Peyer's patch (tissue), 4 donors: ENCODE measurements at regions not wholly inside any gene's neighbourhood (a gene's known extent, or its start where the extent isn't known, plus 50 kb on each side); places are given as distances from the start of the nearest gene placed in this dataset.

Source experiments
- DNase-seq, 3 donors: peaks; one replicate each; pipeline ENCODE4 v3.0.0-alpha.2; 2017 to 2019
- H3K27ac ChIP-seq, 4 donors: fragments of 200-600 bp; sonication (generic); one replicate each; pipeline ENCODE4 v1.5.1; 2016 to 2019
- H3K27me3 ChIP-seq, 2 donors: fragments of 200-600 bp; sonication (generic); one replicate each; pipeline ENCODE4 v1.5.1; 2019
- H3K36me3 ChIP-seq, 3 donors: fragments of 200-600 bp; sonication (generic); one replicate each; pipeline ENCODE4 v1.5.1; 2016 to 2019
- H3K4me1 ChIP-seq, 4 donors: fragments of 200-600 bp; sonication (generic); one replicate each; pipeline ENCODE4 v1.5.1; 2016 to 2019
- H3K4me3 ChIP-seq, 4 donors: fragments of 200-600 bp; sonication (generic); 1 replicate in 3 of 4; 2 replicates in 1 of 4; pipeline ENCODE4 v1.5.1; 2016 to 2019; ENCODE audit warnings: mild to moderate bottlenecking in 1 of 4
- H3K9me3 ChIP-seq, 4 donors: fragments of 200-600 bp; sonication (generic); one replicate each; pipeline ENCODE4 v1.5.1; 2016 to 2019; ENCODE audit warnings: mild to moderate bottlenecking in 1 of 4
- CTCF ChIP-seq, 6 experiments: fragments of 450-650 bp in 4 of 6; fragments of 200-600 bp in 2 of 6; sonication (generic) in 1 of 6; IDR thresholded peaks; one replicate each; pipeline ENCODE4 v1.5.1; 2017 to 2019; ENCODE audit warnings: antibody characterized with exemption in 6 of 6, mild to moderate bottlenecking in 3 of 6, moderate library complexity in 1 of 6
- POLR2A ChIP-seq, 2 donors: fragments of 450-650 bp; IDR thresholded peaks; one replicate each; pipeline ENCODE4 v1.5.1; 2017; ENCODE audit warnings: antibody characterized with exemption in 2 of 2, mild to moderate bottlenecking in 2 of 2, moderate library complexity in 2 of 2

GRCh38 chrX:121161501-121161933 lies 114.1 kb downstream of the GLUD2 start:
- Histone ChIP-seq H3K4me1 (no peaks in the 10 kb centered on the region), H3K36me3 (no peaks in the 10 kb centered on the region), H3K27ac (no peak overlapping the region), H3K27me3 (no peaks in the 10 kb centered on the region), H3K9me3 (no peaks in the 10 kb centered on the region), H3K4me3 (no peak overlapping the region)
- no peak for DNase-seq
- TF ChIP-seq CTCF (IDR thresholded peaks at IDR 0.05) (no peak), POLR2A (IDR thresholded peaks at IDR 0.05) (no peak)

- DNase-seq: no peak
- Histone ChIP-seq H3K9me3 (no peaks in the 10 kb centered on the region), H3K27ac (no peak overlapping the region), H3K4me3 (no peak overlapping the region), H3K27me3 (no peaks in the 10 kb centered on the region), H3K4me1 (no peaks in the 10 kb centered on the region), H3K36me3 (no peaks in the 10 kb centered on the region)
- TF ChIP-seq CTCF (IDR thresholded peaks at IDR 0.05) (no peak), POLR2A (IDR thresholded peaks at IDR 0.05) (no peak)
Observed at GRCh38 chrX:121163443-121163842, 116.0 kb downstream of the GLUD2 start.

GRCh38 chrX:121165930-121166359 lies 118.5 kb downstream of the GLUD2 start:
- Histone ChIP-seq H3K27ac (no peak overlapping the region), H3K9me3 (no peaks in the 10 kb centered on the region), H3K36me3 (no peaks in the 10 kb centered on the region), H3K27me3 (no peaks in the 10 kb centered on the region), H3K4me3 (no peak overlapping the region), H3K4me1 (no peaks in the 10 kb centered on the region)
- TF ChIP-seq POLR2A (IDR thresholded peaks at IDR 0.05) (no peak), CTCF (IDR thresholded peaks at IDR 0.05) (no peak)
- no peak for DNase-seq

DNA sequence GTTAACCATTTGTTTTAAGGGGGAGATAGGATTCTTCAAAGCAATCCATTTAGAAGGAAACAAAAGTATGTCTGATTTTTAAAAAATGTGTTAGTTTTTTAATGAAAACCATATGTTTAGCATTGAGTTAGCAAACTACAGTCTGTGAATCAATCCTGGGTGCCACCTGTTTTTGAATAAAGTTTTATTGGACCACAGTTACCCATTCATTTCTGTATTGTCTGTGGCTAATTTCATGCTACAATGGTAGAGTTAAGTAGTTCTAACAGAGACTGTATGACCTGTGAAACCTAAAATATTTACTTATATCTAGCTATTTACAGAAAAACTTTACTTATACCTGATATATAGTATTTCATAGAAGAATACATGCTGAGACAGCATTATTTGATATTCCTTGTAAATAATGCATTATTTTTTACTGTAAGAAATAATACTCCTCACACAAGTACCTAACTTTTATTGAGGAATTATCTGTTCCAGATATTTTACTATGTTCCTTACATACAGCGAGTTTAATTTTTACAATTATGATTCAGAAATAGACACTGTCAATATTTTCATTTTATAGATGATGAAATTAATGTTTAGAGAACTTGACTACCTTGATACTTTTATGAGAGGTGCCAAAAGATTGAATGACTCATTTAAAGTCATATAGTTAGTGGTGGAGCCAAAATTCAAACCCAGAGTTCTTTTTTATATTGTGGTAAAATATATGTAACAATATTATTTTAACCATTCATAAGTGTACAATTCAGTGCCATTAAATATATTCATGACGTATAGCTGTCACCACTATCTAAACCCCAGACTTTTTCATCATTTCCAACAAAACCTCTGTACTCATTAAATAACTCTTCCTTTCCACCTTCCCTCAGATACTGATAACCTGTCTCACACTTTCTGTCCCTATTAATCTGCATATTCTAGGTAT lies 122.0 kb downstream of the GLUD2 start:
- Histone ChIP-seq H3K4me1 (no peaks in the 10 kb centered on the region), H3K36me3 (no peaks in the 10 kb centered on the region), H3K27ac (no peak overlapping the region), H3K27me3 (no peaks in the 10 kb centered on the region), H3K4me3 (no peak overlapping the region), H3K9me3 (no peaks in the 10 kb centered on the region)
- TF ChIP-seq POLR2A (IDR thresholded peaks at IDR 0.05): no peak
- TF ChIP-seq CTCF (IDR thresholded peaks at IDR 0.05): no peak
- no peak for DNase-seq

GRCh38 chrX:121172703-121173102 lies 125.3 kb downstream of the GLUD2 start:
- DNase-seq: no peak

More at GRCh38 chrX:121172703-121173102, 125.3 kb downstream of the GLUD2 start:
- H3K4me3 ChIP-seq: no peak overlapping the region
- no peaks in the 10 kb centered on the region for H3K9me3 ChIP-seq
- no peak overlapping the region for H3K27ac ChIP-seq
- no peaks in the 10 kb centered on the region for H3K27me3 ChIP-seq
- H3K4me1 ChIP-seq: no peaks in the 10 kb centered on the region
- H3K36me3 ChIP-seq: no peaks in the 10 kb centered on the region
- TF ChIP-seq CTCF (IDR thresholded peaks at IDR 0.05) (no peak), POLR2A (IDR thresholded peaks at IDR 0.05) (no peak)
